GM23248 (cell line): ENCODE measurements at regions not wholly inside any gene's neighbourhood (a gene's known extent, or its start where the extent isn't known, plus 50 kb on each side); places are given as distances from the start of the nearest gene placed in this dataset.

Experiments
- DNase-seq: peaks from one replicate; pipeline ENCODE4 v3.0.0-alpha.2; 2015
- H2AFZ ChIP-seq: fragments of 200-600 bp; sonication (generic); 2 replicates; pipeline ENCODE4 v1.6.1; 2016; ENCODE audit warnings: antibody characterized with exemption
- H3F3A ChIP-seq: fragments of 200-600 bp; sonication (generic); 2 replicates; pipeline ENCODE4 v1.6.1; 2016; ENCODE audit warnings: mild to moderate bottlenecking, antibody characterized with exemption, mixed run types; ENCODE audit not compliant: insufficient read depth
- H3K27ac ChIP-seq: fragments of 200-600 bp; sonication (generic); 2 replicates; pipeline ENCODE4 v1.5.1; 2016; ENCODE audit warnings: mild to moderate bottlenecking
- H3K27me3 ChIP-seq: fragments of 200-600 bp; sonication (generic); replicated peaks from 2 replicates; pipeline ENCODE4 v1.6.1; 2016; ENCODE audit warnings: mild to moderate bottlenecking; ENCODE audit not compliant: insufficient read depth
- H3K36me3 ChIP-seq: fragments of 200-600 bp; sonication (generic); 2 replicates; pipeline ENCODE4 v1.6.1; 2016; ENCODE audit warnings: low read depth, mild to moderate bottlenecking
- H3K4me1 ChIP-seq: fragments of 200-600 bp; sonication (generic); 2 replicates; pipeline ENCODE4 v1.6.1; 2016; ENCODE audit warnings: mild to moderate bottlenecking; ENCODE audit not compliant: insufficient read depth
- H3K4me2 ChIP-seq: fragments of 200-600 bp; sonication (generic); one replicate; pipeline ENCODE4 v1.6.1; 2016; ENCODE audit warnings: mild to moderate bottlenecking; ENCODE audit not compliant: unreplicated experiment
- H3K4me3 ChIP-seq: fragments of 200-600 bp; sonication (generic); 2 replicates; pipeline ENCODE4 v1.5.1; 2016; ENCODE audit warnings: mild to moderate bottlenecking
- H3K79me2 ChIP-seq: fragments of 200-600 bp; sonication (generic); 2 replicates; pipeline ENCODE4 v1.6.1; 2016; ENCODE audit warnings: mild to moderate bottlenecking; ENCODE audit not compliant: insufficient read depth
- H3K9ac ChIP-seq: fragments of 200-600 bp; sonication (generic); 2 replicates; pipeline ENCODE4 v1.6.1; 2016; ENCODE audit warnings: mild to moderate bottlenecking
- H3K9me2 ChIP-seq: fragments of 200-600 bp; sonication (generic); 2 replicates; pipeline ENCODE4 v1.6.1; 2016; ENCODE audit warnings: mixed run types, mild to moderate bottlenecking, moderate library complexity; ENCODE audit not compliant: insufficient read depth
- H3K9me3 ChIP-seq: fragments of 200-600 bp; sonication (generic); one replicate; pipeline ENCODE4 v1.6.1; 2017; ENCODE audit warnings: low read depth
- H4K20me1 ChIP-seq: fragments of 200-600 bp; sonication (generic); 2 replicates; pipeline ENCODE4 v1.6.0; 2016; ENCODE audit not compliant: insufficient read depth
- EZH2 ChIP-seq: fragments of 200-600 bp; sonication (generic); IDR thresholded peaks from 2 replicates; pipeline ENCODE4 v1.6.1; 2018; ENCODE audit warnings: antibody characterized with exemption, mild to moderate bottlenecking; ENCODE audit not compliant: insufficient read depth, poor library complexity, severe bottlenecking
- EZH2phosphoT487 ChIP-seq: fragments of 200-600 bp; sonication (generic); IDR thresholded peaks from 2 replicates; pipeline ENCODE4 v1.6.1; 2018; ENCODE audit warnings: antibody characterized with exemption, moderate library complexity, mild to moderate bottlenecking, low read depth; ENCODE audit not compliant: insufficient read depth
- WGBS, 2 experiments: methylation state at CpG; one replicate each; pipeline ENCODE4 v1.1.6; 2015 to 2017; ENCODE audit warnings: low lambda C conversion rate in 2 of 2, low coverage in 1 of 2; ENCODE audit errors: missing lambda C conversion rate in 2 of 2; 5-methylcytosine and 5-hydroxymethylcytosine counted together
- in situ Hi-C: fragments of 300-500 bp; cut with MboI; formaldehyde crosslinking; loops from 2 replicates; pipeline ENCODE4 v1.15.0; 2020

DNA sequence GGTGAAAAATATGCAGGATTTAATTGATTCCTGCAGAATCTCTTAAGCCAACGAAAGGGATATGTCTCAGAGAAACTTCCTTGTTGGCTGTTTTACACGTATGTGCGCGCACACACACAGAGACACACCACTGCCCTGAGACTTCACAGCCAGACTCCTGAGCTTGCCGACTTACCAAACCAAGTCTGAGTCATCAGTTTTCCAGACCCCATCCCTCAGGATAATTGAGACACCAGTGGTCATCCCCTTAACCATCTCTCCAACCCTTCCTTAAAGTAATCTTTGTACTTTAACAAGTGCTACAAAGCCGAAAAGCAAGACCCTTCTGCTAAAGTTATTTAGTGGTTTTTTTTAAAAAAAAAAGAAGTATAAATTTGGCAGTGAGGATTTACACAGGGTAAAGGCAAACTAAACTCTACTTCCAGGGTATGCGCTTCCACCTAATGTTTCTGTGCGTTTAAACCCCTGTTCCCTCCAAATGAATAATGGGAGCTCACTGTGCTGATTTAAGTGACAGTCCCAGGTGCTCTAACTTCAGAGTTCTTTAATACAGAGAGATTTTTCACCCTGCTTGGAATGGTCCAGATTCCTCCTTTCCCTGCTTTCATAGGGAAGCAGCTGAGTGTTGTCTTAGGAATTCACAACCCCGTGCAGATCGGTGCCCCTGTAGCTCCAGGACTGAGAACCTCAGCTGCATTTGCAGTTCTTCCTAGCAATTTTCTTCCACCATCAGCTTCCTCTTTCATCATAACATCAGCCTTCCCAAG, 198.5 kb downstream of the INHBA start:
- Histone ChIP-seq H2AFZ (no peak overlapping the region), H4K20me1 (no peaks in the 10 kb centered on the region), H3K36me3 (no peaks in the 10 kb centered on the region), H3F3A (peaks cover 4% of the 10 kb centered on the region; the same call in 1 of the 2 replicates), H3K9me3 (no peaks in the 10 kb centered on the region), H3K79me2 (no peaks in the 10 kb centered on the region), H3K27ac (no peak overlapping the region), H3K27me3 (no peaks in the 10 kb centered on the region), H3K9me2 (no peaks in the 10 kb centered on the region), H3K9ac (no peak overlapping the region), H3K4me1 (peaks cover 8% of the 10 kb centered on the region; the same call in 1 of the 2 replicates), H3K4me2 (no peak overlapping the region), H3K4me3 (no peak overlapping the region)
- no peak for TF ChIP-seq EZH2
- TF ChIP-seq EZH2phosphoT487: no peak
- no peak for DNase-seq
- WGBS, 2 experiments: 83 to 87% methylated on average over 10 of the region's 10 CpGs
- in situ Hi-C loops: no loop called here

DNA sequence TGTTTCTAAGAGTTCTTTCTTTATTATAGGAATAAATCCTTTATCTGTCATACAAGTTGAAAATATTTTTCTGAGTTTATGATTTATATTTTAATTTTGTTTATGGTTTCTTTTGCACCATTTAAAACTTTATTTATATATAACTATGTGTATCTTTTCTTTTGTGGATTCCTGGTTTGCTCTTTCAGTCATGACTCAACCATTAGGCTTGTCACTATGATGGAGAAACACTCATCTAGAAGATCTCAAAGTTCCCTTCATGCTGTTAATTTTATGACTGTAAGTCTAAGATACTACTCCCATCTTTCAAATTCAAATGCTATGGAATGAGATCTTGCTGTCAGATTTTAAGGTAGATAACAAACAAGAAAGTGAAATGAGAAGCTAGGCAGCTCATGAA, 199.5 kb downstream of the INHBA start:
- H3K9me3 ChIP-seq: no peaks in the 10 kb centered on the region
- no peak overlapping the region for H3K4me3 ChIP-seq
- DNase-seq: peak; percentile 43
- H3K27ac ChIP-seq: no peak overlapping the region
- no peaks in the 10 kb centered on the region for H3K36me3 ChIP-seq
- TF ChIP-seq EZH2 (no peak), EZH2phosphoT487 (no peak)
- no peaks in the 10 kb centered on the region for H3K27me3 ChIP-seq
- H2AFZ ChIP-seq: no peak overlapping the region
- H3K9ac ChIP-seq: no peak overlapping the region
- H4K20me1 ChIP-seq: no peaks in the 10 kb centered on the region
- no peak overlapping the region for H3K4me2 ChIP-seq
- in situ Hi-C loops: no loop called here
- H3F3A ChIP-seq: peaks cover 4% of the 10 kb centered on the region; the same call in 1 of the 2 replicates
- no peaks in the 10 kb centered on the region for H3K9me2 ChIP-seq
- H3K79me2 ChIP-seq: no peaks in the 10 kb centered on the region
- peaks cover 8% of the 10 kb centered on the region; the same call in 1 of the 2 replicates for H3K4me1 ChIP-seq

DNA sequence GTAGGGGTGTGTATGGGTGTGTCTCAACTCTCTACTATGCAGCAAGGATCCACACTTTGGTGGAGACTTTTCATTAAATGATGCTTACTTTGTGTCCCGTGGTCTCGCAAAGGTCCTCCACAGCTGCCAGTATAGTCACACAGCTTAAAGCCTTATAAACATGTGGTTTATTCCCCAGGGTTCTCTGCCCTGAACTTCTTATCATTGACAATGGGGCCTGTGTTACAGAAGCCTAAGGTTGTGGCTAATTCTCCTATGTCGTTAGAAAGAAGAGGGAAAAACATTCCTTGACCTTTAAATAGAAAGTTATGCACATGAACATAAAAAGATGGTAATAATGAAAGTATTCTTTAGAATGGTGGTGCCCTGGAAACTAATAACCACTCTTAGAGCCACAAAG, 201.4 kb downstream of the INHBA start:
- no peaks in the 10 kb centered on the region for H3K79me2 ChIP-seq
- H4K20me1 ChIP-seq: no peaks in the 10 kb centered on the region
- H3K4me1 ChIP-seq: peaks cover 8% of the 10 kb centered on the region; the same call in 1 of the 2 replicates
- H2AFZ ChIP-seq: no peak overlapping the region
- 95 to 98% methylated on average over 3 of the region's 3 CpGs for WGBS, 2 experiments
- H3K4me3 ChIP-seq: no peak overlapping the region
- in situ Hi-C loops: no loop called here
- no peaks in the 10 kb centered on the region for H3K9me3 ChIP-seq
- H3F3A ChIP-seq: peaks cover 4% of the 10 kb centered on the region; the same call in 1 of the 2 replicates
- H3K4me2 ChIP-seq: no peak overlapping the region
- no peak overlapping the region for H3K9ac ChIP-seq
- no peak for TF ChIP-seq EZH2
- no peak for TF ChIP-seq EZH2phosphoT487
- no peaks in the 10 kb centered on the region for H3K36me3 ChIP-seq
- H3K9me2 ChIP-seq: no peaks in the 10 kb centered on the region
- H3K27ac ChIP-seq: no peak overlapping the region
- no peak for DNase-seq
- H3K27me3 ChIP-seq: no peaks in the 10 kb centered on the region

DNA sequence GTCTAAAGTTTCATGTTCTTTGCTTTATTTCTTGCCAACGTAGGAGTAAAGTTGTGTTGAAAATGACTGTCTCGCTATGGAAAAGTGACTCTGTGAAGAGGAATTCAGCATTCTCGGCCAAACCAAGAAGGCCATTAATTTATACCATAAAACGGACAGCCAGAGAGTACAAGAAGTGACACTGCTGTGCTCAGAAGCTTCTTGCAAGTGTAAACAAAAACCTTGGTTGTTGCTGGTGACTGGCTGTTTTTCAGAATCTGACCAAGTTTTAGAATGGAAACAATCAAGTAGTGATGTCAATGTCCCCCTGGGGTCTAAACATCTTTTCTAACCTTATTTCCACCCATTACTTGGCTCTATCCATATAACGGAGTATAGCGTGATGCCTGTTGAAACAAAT, 201.9 kb downstream of the INHBA start:
- Histone ChIP-seq H2AFZ (no peak overlapping the region), H3K4me1 (peaks cover 8% of the 10 kb centered on the region; the same call in 1 of the 2 replicates), H3K4me3 (no peak overlapping the region), H3K36me3 (no peaks in the 10 kb centered on the region), H4K20me1 (no peaks in the 10 kb centered on the region), H3K27me3 (no peaks in the 10 kb centered on the region), H3F3A (peaks cover 4% of the 10 kb centered on the region; the same call in 1 of the 2 replicates), H3K27ac (no peak overlapping the region), H3K9ac (no peak overlapping the region), H3K4me2 (no peak overlapping the region), H3K9me2 (no peaks in the 10 kb centered on the region), H3K79me2 (no peaks in the 10 kb centered on the region), H3K9me3 (no peaks in the 10 kb centered on the region)
- in situ Hi-C loops: no loop called here
- TF ChIP-seq EZH2 (no peak), EZH2phosphoT487 (no peak)
- no peak for DNase-seq
- WGBS, 2 experiments: 75 to 77% methylated on average over 6 of the region's 6 CpGs
